Uterus (tissue), 3 donors: ENCODE measurements at regions not wholly inside any gene's neighbourhood (a gene's known extent, or its start where the extent isn't known, plus 50 kb on each side); places are given as distances from the start of the nearest gene placed in this dataset.

Experiments used
- DNase-seq, 2 donors: peaks; one replicate each; pipeline ENCODE4 v3.0.0-alpha.2; 2019 to 2020
- H3K27ac ChIP-seq, 2 donors: fragments of 200-600 bp; sonication (generic); 1 replicate in 1 of 2; 2 replicates in 1 of 2; pipeline ENCODE4 v1.5.1; 2016 to 2018
- H3K27me3 ChIP-seq, 2 donors: fragments of 200-600 bp; sonication (generic); one replicate each; pipeline ENCODE4 v1.5.1; 2018 to 2019; ENCODE audit warnings: control low read depth in 1 of 2
- H3K36me3 ChIP-seq, 2 donors: fragments of 200-600 bp; sonication (generic); one replicate each; pipeline ENCODE4 v1.5.1; 2019; ENCODE audit warnings: control low read depth in 1 of 2
- H3K4me1 ChIP-seq, 2 donors: fragments of 200-600 bp; sonication (generic); one replicate each; pipeline ENCODE4 v1.5.1; 2018 to 2019; ENCODE audit warnings: control low read depth in 1 of 2
- H3K4me3 ChIP-seq, 2 donors: fragments of 200-600 bp; sonication (generic); 1 replicate in 1 of 2; 2 replicates in 1 of 2; pipeline ENCODE4 v1.5.1; 2018 to 2019; ENCODE audit warnings: mild to moderate bottlenecking in 1 of 2
- H3K9me3 ChIP-seq, 2 donors: fragments of 200-600 bp; sonication (generic); one replicate each; pipeline ENCODE4 v1.5.1; 2019; ENCODE audit warnings: control low read depth in 1 of 2
- POLR2A ChIP-seq, 2 donors: fragments of 450-650 bp; IDR thresholded peaks; one replicate each; pipeline ENCODE4 v1.6.1; 2016; ENCODE audit warnings: antibody characterized with exemption in 2 of 2, mild to moderate bottlenecking in 1 of 2, moderate library complexity in 1 of 2
- intact Hi-C: fragments of 100-400 bp; cut with DNase I; formaldehyde crosslinking; loops from one replicate; pipeline ENCODE4 v1.15.1; 2023; ENCODE audit warnings: low total_unique reads
- TF ChIP-seq, protein P1 (sequence below), 4 experiments: fragments of 200-600 bp in 2 of 4; fragments of 450-650 bp in 2 of 4; sonication (generic) in 2 of 4; IDR thresholded peaks; one replicate each; pipeline ENCODE4 v1.5.1; 2016 to 2019; ENCODE audit warnings: antibody characterized with exemption in 4 of 4, mild to moderate bottlenecking in 2 of 4, moderate library complexity in 1 of 4
- donor health status: DM: yes; HTN: yes; CAD: no.

DNA sequence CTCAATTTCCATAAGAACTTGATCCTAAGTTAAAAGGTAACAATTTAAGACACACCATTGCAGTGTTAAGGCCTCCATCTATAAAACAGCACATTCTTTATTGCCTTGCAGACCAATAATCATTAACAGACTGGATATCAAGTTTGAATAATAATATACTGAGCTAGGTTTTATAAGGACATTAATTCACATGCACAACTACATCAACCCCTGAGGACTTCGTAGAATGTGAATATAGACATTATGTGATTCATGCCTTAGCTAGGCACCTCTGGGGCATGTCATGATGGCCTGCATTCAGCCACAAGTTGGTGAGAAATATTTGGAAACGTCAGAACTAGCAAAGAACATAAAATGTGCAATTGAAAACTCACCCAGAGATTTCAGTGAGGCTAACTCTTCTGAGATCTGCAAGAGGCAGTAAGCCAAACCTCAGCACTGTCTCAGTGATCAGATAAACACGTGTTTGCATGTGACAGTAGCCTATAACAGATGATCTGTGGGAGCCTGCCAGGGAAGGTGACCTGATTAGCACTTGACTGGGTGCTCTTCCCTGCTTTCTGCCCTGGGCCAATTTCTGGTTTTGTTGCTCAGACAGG is 492.2 kb downstream of the FLRT2 start:
- H3K27me3 ChIP-seq, result no peaks in the 10 kb centered on the region
- DNase-seq, result no peak
- no peaks in the 10 kb centered on the region for H3K4me1 ChIP-seq
- no peak for TF ChIP-seq POLR2A (IDR thresholded peaks at IDR 0.05)
- TF ChIP-seq, protein P1, sequence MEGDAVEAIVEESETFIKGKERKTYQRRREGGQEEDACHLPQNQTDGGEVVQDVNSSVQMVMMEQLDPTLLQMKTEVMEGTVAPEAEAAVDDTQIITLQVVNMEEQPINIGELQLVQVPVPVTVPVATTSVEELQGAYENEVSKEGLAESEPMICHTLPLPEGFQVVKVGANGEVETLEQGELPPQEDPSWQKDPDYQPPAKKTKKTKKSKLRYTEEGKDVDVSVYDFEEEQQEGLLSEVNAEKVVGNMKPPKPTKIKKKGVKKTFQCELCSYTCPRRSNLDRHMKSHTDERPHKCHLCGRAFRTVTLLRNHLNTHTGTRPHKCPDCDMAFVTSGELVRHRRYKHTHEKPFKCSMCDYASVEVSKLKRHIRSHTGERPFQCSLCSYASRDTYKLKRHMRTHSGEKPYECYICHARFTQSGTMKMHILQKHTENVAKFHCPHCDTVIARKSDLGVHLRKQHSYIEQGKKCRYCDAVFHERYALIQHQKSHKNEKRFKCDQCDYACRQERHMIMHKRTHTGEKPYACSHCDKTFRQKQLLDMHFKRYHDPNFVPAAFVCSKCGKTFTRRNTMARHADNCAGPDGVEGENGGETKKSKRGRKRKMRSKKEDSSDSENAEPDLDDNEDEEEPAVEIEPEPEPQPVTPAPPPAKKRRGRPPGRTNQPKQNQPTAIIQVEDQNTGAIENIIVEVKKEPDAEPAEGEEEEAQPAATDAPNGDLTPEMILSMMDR (IDR thresholded peaks at IDR 0.05), result no peak
- no peaks in the 10 kb centered on the region for H3K36me3 ChIP-seq
- H3K9me3 ChIP-seq, result no peaks in the 10 kb centered on the region
- intact Hi-C loops, result no loop called here
- no peak overlapping the region for H3K27ac ChIP-seq
- H3K4me3 ChIP-seq, result no peak overlapping the region

GRCh38 chr14:86020841-86021240 is 490.9 kb downstream of the FLRT2 start:
- no peaks in the 10 kb centered on the region for H3K4me1 ChIP-seq
- H3K27ac ChIP-seq, result no peak overlapping the region
- intact Hi-C loops, result no loop called here
- no peak for DNase-seq
- H3K36me3 ChIP-seq, result no peaks in the 10 kb centered on the region
- H3K27me3 ChIP-seq, result no peaks in the 10 kb centered on the region
- TF ChIP-seq POLR2A (IDR thresholded peaks at IDR 0.05), result no peak
- TF ChIP-seq, protein P1 (IDR thresholded peaks at IDR 0.05), result no peak
- H3K9me3 ChIP-seq, result no peaks in the 10 kb centered on the region
- H3K4me3 ChIP-seq, result no peak overlapping the region

- intact Hi-C loops, result no loop called here
- H3K27me3 ChIP-seq, result no peaks in the 10 kb centered on the region
- no peaks in the 10 kb centered on the region for H3K4me1 ChIP-seq
- H3K4me3 ChIP-seq, result no peak overlapping the region
- no peak overlapping the region for H3K27ac ChIP-seq
- no peak for DNase-seq
- H3K36me3 ChIP-seq, result no peaks in the 10 kb centered on the region
- H3K9me3 ChIP-seq, result no peaks in the 10 kb centered on the region
- TF ChIP-seq POLR2A (IDR thresholded peaks at IDR 0.05), result no peak
- TF ChIP-seq, protein P1 (IDR thresholded peaks at IDR 0.05), result no peak
Measured at GRCh38 chr14:86015941-86016340, 486.0 kb downstream of the FLRT2 start.

DNA sequence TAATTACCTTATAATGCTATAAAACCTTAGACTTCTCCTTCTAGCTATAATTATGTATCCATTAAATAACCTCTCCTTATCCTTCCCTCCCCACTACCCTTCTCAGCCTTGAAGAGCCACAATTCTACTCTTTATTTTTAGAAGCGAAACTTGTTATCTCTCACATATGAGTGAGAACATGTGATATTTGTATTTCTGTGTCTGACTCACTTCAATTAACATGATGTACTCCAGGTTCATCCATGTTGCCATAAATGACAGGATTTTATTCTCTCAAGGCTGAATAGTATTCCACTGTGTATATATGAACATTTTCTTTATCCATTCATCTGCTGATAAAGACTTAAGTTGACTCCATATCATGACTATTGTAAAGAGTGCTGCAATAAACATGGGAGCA is 485.6 kb downstream of the FLRT2 start:
- TF ChIP-seq, protein P1 (IDR thresholded peaks at IDR 0.05), result no peak
- TF ChIP-seq POLR2A (IDR thresholded peaks at IDR 0.05), result no peak
- DNase-seq, result no peak
- Histone ChIP-seq H3K27me3 (no peaks in the 10 kb centered on the region), H3K27ac (no peak overlapping the region), H3K4me3 (no peak overlapping the region), H3K4me1 (no peaks in the 10 kb centered on the region), H3K9me3 (no peaks in the 10 kb centered on the region), H3K36me3 (no peaks in the 10 kb centered on the region)
- intact Hi-C loops, result no loop called here

- Histone ChIP-seq H3K27me3 (no peaks in the 10 kb centered on the region), H3K4me1 (no peaks in the 10 kb centered on the region), H3K36me3 (no peaks in the 10 kb centered on the region), H3K4me3 (no peak overlapping the region), H3K9me3 (no peaks in the 10 kb centered on the region), H3K27ac (no peak overlapping the region)
- intact Hi-C loops, result no loop called here
- no peak for DNase-seq
- no peak for TF ChIP-seq POLR2A (IDR thresholded peaks at IDR 0.05)
- TF ChIP-seq, protein P1 (IDR thresholded peaks at IDR 0.05), result no peak
Measured at GRCh38 chr14:86013641-86014040, 483.7 kb downstream of the FLRT2 start.
